ENCODE measurements at regions not wholly inside any gene's neighbourhood (a gene's known extent, or its start where the extent isn't known, plus 50 kb on each side); places are given as distances from the start of the nearest gene placed in this dataset.
"Not testable (repeated sequence)": the region's sequence is repeated elsewhere in the genome, so short reads cannot be mapped to it uniquely, and the experiment has no call there.

GRCh38 chr5:18617191-18617590, 982.9 kb downstream of the TAF11L14 start:
- not testable (repeated sequence) for DNase-seq (ENCODE audit: low read depth in 4 of 4, low spot score in 3 of 4)

- DNase-seq (ENCODE audit: low read depth in 4 of 4, low spot score in 3 of 4) = no peak
These were observed 996.3 kb downstream of the TAF11L14 start for GRCh38 chr5:18630458-18631045.

- DNase-seq (ENCODE audit: low read depth in 4 of 4, low spot score in 3 of 4) = no peak
These were observed 1018.4 kb downstream of the TAF11L14 start for GRCh38 chr5:18652404-18653215.

GRCh38 chr5:18653216-18653752, 1019.0 kb downstream of the TAF11L14 start:
- no peak for DNase-seq (ENCODE audit: low read depth in 4 of 4, low spot score in 3 of 4)

- no peak for DNase-seq (ENCODE audit: low read depth in 4 of 4, low spot score in 3 of 4)
These were observed 1026.3 kb downstream of the TAF11L14 start for GRCh38 chr5:18660511-18660910.

GRCh38 chr5:18662231-18662630, 1028.0 kb downstream of the TAF11L14 start:
- DNase-seq (ENCODE audit: low read depth in 4 of 4, low spot score in 3 of 4) = no peak

GRCh38 chr5:18674212-18674611, 1040.0 kb downstream of the TAF11L14 start:
- DNase-seq (ENCODE audit: low read depth in 4 of 4, low spot score in 3 of 4) = not testable (repeated sequence)

GRCh38 chr5:18675041-18675440, 1040.8 kb downstream of the TAF11L14 start:
- DNase-seq (ENCODE audit: low read depth in 4 of 4, low spot score in 3 of 4) = no peak

- DNase-seq (ENCODE audit: low read depth in 4 of 4, low spot score in 3 of 4) = no peak
These were observed 1052.0 kb downstream of the TAF11L14 start for GRCh38 chr5:18686253-18686652.

- no peak for DNase-seq (ENCODE audit: low read depth in 4 of 4, low spot score in 3 of 4)
These were observed 1053.2 kb downstream of the TAF11L14 start for GRCh38 chr5:18687429-18687828.

GRCh38 chr5:18699681-18700080, 1065.4 kb downstream of the TAF11L14 start:
- no peak for DNase-seq (ENCODE audit: low read depth in 4 of 4, low spot score in 3 of 4)

- DNase-seq (ENCODE audit: low read depth in 4 of 4, low spot score in 3 of 4) = no peak
These were observed 1068.6 kb downstream of the TAF11L14 start for GRCh38 chr5:18702821-18703220.

- no peak for DNase-seq (ENCODE audit: low read depth in 4 of 4, low spot score in 3 of 4)
These were observed 1078.8 kb downstream of the TAF11L14 start for GRCh38 chr5:18712936-18713485.

GRCh38 chr5:18720002-18720401, 1085.7 kb downstream of the TAF11L14 start:
- DNase-seq (ENCODE audit: low read depth in 4 of 4, low spot score in 3 of 4) = no peak

GRCh38 chr5:18732556-18733479, 1098.6 kb downstream of the TAF11L14 start:
- DNase-seq (ENCODE audit: low read depth in 4 of 4, low spot score in 3 of 4) = no peak

- no peak for DNase-seq (ENCODE audit: low read depth in 4 of 4, low spot score in 3 of 4)
These were observed 1101.8 kb downstream of the TAF11L14 start for GRCh38 chr5:18736051-18736398.

GRCh38 chr5:18736736-18737135, 1102.5 kb downstream of the TAF11L14 start:
- DNase-seq (ENCODE audit: low read depth in 4 of 4, low spot score in 3 of 4) = not testable (repeated sequence)

- no peak for DNase-seq (ENCODE audit: low read depth in 4 of 4, low spot score in 3 of 4)
These were observed 1106.0 kb downstream of the TAF11L14 start for GRCh38 chr5:18740301-18740700.

GRCh38 chr5:18742830-18743229, 1108.6 kb downstream of the TAF11L14 start:
- no peak for DNase-seq (ENCODE audit: low read depth in 4 of 4, low spot score in 3 of 4)

- DNase-seq (ENCODE audit: low read depth in 4 of 4, low spot score in 3 of 4) = no peak
These were observed 1110.2 kb downstream of the TAF11L14 start for GRCh38 chr5:18744441-18744840.

Data from right renal pelvis (tissue), 4 donors.